MV-4-11 (cell line): ENCODE measurements at regions not wholly inside any gene's neighbourhood (a gene's known extent, or its start where the extent isn't known, plus 50 kb on each side); places are given as distances from the start of the nearest gene placed in this dataset.
"Not testable (repeated sequence)": the region's sequence is repeated elsewhere in the genome, so short reads cannot be mapped to it uniquely, and the experiment has no call there.

ENCODE experiments used
- DNase-seq: peaks from one replicate; lab custom pipeline; 2025; lab: John Stamatoyannopoulos, UW

GRCh38 chr7:152905949-152906348, 146.4 kb downstream of the ACTR3B start:
- no peak for DNase-seq

- DNase-seq: no peak
These were observed 147.7 kb downstream of the ACTR3B start for GRCh38 chr7:152907042-152907761.

GRCh38 chr7:152909280-152909679, 149.7 kb downstream of the ACTR3B start:
- no peak for DNase-seq

- DNase-seq: no peak
These were observed 150.4 kb downstream of the ACTR3B start for GRCh38 chr7:152909683-152910544.

- DNase-seq: no peak
These were observed 151.1 kb downstream of the ACTR3B start for GRCh38 chr7:152910545-152911225.

- no peak for DNase-seq
These were observed 151.6 kb downstream of the ACTR3B start for GRCh38 chr7:152911226-152911560.

- DNase-seq: no peak
These were observed 152.4 kb downstream of the ACTR3B start for GRCh38 chr7:152911922-152912321.

GRCh38 chr7:152912511-152912910, 153.0 kb downstream of the ACTR3B start:
- DNase-seq: no peak

GRCh38 chr7:152913492-152913891, 153.9 kb downstream of the ACTR3B start:
- no peak for DNase-seq

- DNase-seq: no peak
These were observed 154.7 kb downstream of the ACTR3B start for GRCh38 chr7:152914014-152914844.

GRCh38 chr7:152914845-152915102, 155.2 kb downstream of the ACTR3B start:
- DNase-seq: not testable (repeated sequence)

- no peak for DNase-seq
These were observed 162.9 kb downstream of the ACTR3B start for GRCh38 chr7:152922318-152923081.

- DNase-seq: no peak
These were observed 164.2 kb downstream of the ACTR3B start for GRCh38 chr7:152923711-152924110.

GRCh38 chr7:152924238-152924637, 164.7 kb downstream of the ACTR3B start:
- DNase-seq: no peak

GRCh38 chr7:152924826-152925411, 165.4 kb downstream of the ACTR3B start:
- DNase-seq: no peak

- DNase-seq: no peak
These were observed 166.0 kb downstream of the ACTR3B start for GRCh38 chr7:152925412-152926147.

GRCh38 chr7:152931633-152932032, 172.1 kb downstream of the ACTR3B start:
- no peak for DNase-seq

GRCh38 chr7:152937282-152937681, 177.7 kb downstream of the ACTR3B start:
- no peak for DNase-seq

GRCh38 chr7:152946616-152947015, 187.1 kb downstream of the ACTR3B start:
- not testable (repeated sequence) for DNase-seq

GRCh38 chr7:152947686-152948085, 188.1 kb downstream of the ACTR3B start:
- DNase-seq: no peak
